GM10266 (cell line): ENCODE measurements at regions not wholly inside any gene's neighbourhood (a gene's known extent, or its start where the extent isn't known, plus 50 kb on each side); places are given as distances from the start of the nearest gene placed in this dataset.

ENCODE experiments used
- DNase-seq: peaks from one replicate; pipeline ENCODE4 v3.0.0; 2012; ENCODE audit errors: extremely low spot score
- TF ChIP-seq, protein P1 (sequence below): IDR thresholded peaks from 2 replicates; pipeline ENCODE4 v1.5.1; 2012; ENCODE audit warnings: mild to moderate bottlenecking, low read depth; ENCODE audit not compliant: control insufficient read depth, insufficient read depth; ENCODE audit errors: missing control alignments

DNA sequence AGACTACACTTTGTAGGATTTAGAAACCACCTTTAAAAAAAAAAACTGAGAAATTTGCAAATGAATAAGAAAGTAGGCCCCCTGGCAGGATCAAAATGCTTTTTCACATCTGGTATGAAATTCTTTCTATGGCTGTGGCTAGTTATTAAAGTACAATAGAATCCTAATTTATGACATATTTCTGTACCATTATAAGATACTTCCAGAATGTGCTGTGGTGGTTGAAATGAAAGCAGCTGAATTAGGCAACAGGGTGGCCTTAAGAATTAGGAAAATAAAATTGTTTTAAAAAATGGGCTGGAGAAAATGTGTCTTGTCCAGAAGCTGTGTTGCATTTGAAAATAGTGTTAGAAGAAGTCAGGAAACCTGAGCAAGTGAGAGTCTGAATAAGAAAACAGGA, 85.9 kb upstream of the PDE3A start:
- TF ChIP-seq, protein P1, sequence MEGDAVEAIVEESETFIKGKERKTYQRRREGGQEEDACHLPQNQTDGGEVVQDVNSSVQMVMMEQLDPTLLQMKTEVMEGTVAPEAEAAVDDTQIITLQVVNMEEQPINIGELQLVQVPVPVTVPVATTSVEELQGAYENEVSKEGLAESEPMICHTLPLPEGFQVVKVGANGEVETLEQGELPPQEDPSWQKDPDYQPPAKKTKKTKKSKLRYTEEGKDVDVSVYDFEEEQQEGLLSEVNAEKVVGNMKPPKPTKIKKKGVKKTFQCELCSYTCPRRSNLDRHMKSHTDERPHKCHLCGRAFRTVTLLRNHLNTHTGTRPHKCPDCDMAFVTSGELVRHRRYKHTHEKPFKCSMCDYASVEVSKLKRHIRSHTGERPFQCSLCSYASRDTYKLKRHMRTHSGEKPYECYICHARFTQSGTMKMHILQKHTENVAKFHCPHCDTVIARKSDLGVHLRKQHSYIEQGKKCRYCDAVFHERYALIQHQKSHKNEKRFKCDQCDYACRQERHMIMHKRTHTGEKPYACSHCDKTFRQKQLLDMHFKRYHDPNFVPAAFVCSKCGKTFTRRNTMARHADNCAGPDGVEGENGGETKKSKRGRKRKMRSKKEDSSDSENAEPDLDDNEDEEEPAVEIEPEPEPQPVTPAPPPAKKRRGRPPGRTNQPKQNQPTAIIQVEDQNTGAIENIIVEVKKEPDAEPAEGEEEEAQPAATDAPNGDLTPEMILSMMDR = no peak
- no peak for DNase-seq

DNA sequence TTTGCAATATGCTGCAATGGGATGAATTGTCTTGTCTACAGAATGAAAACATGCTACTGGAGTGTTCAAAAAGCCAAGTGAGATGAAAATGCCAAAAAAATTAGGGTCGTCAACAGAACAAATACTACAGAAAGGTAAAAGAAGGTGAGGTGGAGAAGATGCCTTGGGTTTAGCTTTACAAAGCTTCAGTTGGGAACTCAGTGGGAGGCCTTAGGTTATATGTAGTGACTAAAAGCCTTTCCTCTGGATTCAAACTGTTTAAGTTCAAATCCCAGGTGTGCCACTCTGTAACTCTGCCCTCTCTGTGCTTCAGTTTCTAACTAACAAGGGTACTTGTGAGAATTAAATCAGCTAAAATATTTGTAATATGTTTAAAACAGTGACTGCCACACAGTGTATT, 84.9 kb upstream of the PDE3A start:
- TF ChIP-seq, protein P1 = no peak
- DNase-seq = no peak

DNA sequence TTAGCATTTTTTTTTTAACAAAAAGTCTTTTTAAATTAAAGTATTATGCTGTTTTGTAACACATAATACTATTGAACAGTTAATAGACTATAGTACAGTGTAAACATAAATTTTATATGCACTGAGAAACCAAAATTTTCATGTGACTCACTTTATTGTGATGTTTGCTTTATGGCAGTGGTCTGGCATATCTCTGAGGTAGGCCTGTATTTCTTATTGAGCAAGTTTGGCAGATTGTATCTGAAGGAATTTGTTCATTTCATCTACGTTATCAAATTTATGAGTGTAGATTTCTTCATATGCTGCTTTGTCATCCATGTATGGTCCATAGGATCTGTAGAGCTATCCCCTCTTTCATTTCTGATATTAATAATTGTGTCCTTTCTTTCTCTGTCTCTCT, 78.8 kb upstream of the PDE3A start:
- DNase-seq = no peak

DNA sequence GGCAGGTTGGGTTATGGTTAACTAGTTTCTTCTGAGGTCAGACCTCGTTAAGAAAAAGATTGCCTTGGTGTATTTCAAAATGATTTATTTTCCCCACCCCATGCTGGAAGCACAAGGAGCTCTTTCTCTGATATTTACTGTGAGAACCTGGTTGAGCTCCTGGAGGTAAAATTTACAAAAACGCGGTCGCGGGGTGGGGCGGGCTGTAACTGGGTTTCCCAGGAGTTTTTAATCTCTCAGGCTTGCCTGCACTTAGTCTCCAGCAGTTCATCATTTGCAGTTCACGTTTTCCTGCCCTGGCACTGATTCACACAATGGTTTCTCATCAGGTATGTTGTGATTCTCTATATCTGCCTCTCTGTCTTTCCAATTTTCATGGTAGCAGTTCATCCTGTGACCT, 67.9 kb upstream of the PDE3A start:
- no peak for DNase-seq
- TF ChIP-seq, protein P1 = no peak

More for the DNA sequence above, 78.8 kb upstream of the PDE3A start:
- TF ChIP-seq, protein P1 = no peak

DNA sequence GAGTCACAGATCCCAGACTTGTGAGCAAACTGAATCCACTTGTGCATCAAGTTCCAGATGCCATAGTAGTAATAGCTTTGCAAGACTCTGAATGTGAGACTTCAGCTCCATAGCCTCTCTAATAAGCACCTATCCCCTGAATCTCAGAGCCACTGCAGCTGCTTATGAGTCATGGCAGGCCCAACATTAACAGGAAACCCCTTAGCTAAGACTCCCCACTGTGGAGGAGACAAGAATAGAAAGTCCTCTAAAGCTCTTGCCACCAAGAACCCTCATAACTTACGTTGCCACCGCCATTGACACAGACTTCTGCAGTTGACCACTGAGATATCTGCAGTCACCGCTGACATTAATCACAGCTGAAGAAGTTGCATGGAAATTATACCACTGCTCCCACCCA, 62.9 kb upstream of the PDE3A start:
- TF ChIP-seq, protein P1 = no peak
- no peak for DNase-seq

DNA sequence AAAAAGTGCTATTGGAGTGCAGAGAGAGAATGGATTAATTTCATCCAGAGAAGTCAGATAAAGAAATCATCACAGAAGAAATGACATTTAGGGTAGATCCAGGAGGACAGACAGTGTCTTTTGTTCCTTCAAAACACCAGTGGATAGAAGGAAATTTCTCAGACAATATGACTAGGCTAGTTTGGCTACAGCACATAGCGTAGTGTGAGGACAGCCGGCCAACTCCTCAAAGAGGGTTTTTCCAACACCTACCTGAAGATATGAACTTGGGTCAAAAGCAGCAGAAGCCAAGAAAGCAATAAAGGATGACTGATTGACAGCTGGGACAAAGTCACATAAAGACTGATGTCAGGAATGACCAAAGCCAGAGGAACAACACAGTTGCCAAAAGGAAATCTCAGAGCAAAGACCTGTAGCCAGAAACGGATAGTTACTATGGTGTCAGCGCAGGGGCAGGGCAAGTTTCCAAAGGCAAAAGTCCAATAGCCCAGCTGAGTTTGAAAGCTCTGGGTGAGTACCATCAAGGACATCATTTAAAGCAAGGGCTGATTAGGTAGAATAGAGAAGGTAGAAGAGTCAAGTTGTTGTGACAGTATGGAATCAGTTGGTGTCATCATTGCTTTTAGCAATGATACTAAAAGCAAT, 58.7 kb upstream of the PDE3A start:
- DNase-seq = no peak
- TF ChIP-seq, protein P1 = no peak

DNA sequence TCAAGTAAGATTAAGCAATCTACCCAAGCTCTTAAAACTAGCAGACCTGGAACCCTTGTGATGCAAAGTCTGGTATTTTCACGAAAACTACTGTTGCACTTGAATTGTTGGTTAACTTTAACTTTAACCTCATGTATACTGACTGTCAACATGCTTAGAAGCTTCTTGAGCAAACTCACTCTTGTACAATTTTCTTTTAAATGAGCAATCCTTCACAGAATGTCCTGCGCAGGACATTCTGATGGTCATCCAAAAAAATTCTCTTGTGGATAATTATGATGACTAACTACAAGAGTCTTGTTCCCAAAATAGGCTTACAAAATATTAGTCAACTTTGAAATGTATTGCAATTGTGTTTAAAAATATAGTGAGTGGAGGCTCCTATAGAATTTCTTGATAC, 54.0 kb upstream of the PDE3A start:
- no peak for DNase-seq

More for the DNA sequence above, 54.0 kb upstream of the PDE3A start:
- TF ChIP-seq, protein P1 = no peak
